ENCODE measurements at regions not wholly inside any gene's neighbourhood (a gene's known extent, or its start where the extent isn't known, plus 50 kb on each side); places are given as distances from the start of the nearest gene placed in this dataset.

DNA sequence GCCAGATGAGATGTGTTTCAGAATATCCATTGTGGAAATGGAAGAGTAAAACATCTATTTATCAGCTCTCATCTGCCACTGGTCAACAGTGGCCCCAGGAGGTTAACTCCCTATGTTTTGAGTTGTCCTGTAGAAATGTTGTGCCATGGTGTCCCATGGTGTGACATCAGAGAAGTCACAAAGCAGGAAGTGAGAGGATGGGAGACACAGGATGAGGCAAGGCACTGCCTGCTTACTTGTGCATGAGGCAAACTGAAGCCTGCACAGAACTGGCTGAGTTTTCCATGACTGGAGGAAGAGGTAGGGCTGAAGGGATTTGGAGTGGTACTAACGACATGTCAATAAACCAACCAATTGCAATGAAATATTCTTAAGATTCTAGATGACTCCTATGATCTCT, 131.5 kb upstream of the ZNF644 start:
- intact Hi-C loops (cut with DNase I) = no loop called here
- DNase-seq = no peak

DNA sequence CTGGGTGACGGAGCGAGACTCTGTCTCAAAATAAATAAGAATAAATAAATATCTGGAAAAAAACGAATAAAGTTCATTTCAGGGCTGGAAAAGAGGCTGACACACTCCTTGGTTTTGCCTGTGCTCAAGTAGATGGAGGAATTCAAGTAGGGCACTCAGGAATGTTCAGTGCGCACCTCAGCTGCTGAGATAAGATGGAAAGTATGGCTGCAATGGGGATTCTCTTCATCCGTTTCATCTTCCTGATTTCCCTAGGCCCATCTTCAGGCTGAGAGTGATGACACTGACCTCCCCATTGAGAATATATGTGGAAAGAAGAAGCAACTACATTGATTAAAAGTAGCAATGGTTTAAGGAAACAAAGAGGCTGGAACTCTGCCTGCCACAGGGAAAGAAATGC, 130.5 kb upstream of the ZNF644 start:
- no peak for DNase-seq
- intact Hi-C loops (cut with DNase I) = no loop called here

DNA sequence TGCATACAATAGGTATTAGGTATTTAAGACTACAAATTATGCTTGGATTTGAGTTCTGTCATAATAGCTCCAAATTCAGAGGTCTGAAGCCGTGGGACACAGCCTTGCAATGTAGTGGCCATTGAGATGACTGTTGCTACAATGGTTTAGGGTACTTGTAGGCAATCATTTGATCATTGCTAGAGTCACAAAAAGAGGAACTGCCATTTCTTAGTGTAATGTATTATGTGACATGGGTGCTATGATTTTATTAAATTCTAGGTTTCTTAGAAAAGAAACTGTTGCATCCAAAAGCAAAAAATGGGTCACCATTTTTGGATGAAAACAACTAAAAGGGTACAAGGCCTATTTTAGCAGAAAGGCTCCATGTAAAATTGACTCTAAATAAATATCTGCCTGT, 129.9 kb upstream of the ZNF644 start:
- intact Hi-C loops (cut with DNase I) = no loop called here
- DNase-seq = no peak

DNA sequence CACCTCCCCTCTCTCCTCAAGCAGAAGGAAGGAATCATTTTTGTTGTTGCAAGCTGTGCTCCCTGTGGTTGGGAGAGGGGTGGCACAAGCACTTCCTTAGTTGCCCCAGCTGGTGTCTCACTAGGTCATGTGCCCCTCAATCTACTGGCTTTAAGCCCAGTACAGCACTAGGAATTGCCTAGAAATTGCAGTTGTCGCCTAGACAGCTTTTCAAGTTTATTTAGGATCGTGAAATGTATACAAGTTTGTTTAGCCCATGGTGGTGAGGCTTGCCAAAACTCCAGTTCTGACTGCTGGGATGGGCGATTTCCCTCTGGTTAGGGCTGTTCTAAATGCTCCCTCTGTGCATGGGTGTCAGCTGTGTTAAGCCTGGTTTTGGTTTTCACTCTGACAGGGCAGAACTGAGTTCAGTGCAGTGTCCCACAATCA, 126.8 kb upstream of the ZNF644 start:
- no peak for DNase-seq
- intact Hi-C loops (cut with DNase I) = no loop called here

DNA sequence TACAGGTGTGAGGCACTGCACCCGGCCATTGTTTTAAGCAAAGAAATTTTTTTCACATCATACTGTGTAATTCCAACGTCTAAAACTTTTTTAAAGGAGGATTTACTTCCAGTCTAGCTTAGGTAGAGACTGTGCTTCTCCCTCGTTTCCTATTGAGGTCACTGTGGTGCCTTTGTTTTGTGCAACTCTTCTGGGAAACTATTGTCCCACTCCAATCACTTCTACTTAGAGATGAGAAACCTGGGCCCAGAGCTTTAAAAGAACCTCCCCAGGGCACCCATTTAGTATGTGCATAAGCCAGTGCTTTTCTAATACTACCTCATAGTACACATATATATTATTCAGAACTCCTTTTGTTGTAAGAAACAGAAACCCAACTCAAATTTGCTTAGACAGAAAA, 120.0 kb upstream of the ZNF644 start:
- no peak for DNase-seq
- intact Hi-C loops (cut with DNase I) = no loop called here

DNA sequence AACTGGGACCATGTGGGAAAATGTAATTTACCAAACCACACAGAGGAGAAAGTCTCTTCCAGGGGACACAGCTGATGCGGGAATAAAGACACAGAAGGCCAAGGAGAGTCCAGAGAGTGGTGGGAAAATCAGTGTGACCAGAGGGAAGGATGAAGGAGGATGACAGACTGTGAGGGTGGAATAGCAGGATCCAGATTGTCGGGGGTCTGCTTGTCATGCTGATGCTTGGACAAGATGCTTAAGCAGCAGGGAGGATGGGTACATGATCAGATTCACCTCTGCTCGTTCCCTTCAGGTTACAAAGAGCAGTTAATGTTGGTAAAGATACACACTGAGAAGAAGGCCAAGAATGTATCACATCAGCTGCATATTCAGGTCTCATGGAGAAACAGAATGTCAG, 117.1 kb upstream of the ZNF644 start:
- intact Hi-C loops (cut with DNase I) = no loop called here
- DNase-seq = no peak

DNA sequence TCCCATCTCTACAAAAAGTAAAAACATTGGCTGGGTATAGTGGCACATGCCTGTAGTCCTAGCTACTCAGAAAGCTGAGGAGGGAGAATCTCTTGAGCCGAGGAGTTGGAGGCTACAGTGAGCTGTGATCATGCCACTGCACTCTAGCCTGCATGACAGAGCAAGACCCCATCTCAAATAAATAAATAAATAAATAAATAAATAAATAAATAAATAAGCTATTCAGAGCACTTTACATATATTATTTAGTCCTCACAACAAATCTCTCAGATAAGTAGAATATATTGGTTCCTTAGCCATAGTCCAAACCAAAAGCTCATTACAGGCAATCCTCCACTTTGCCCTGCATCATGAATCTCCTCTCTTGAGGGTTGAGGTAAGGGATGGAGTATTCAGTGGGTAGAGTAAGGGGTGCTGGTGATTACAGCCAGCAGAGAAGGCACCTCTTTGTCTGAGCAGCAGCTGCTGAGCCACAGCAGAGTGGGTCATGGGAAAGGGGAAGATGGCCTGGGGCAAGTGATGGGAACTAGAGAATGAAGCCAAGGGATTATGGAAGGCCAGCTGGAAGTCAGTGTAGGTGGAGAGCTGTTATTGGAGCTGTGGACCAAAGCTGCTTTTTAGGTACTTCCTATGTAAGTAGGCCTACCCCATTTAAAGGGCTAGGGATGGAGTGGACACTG, 115.5 kb upstream of the ZNF644 start:
- intact Hi-C loops (cut with DNase I) = no loop called here
- DNase-seq = no peak

DNA sequence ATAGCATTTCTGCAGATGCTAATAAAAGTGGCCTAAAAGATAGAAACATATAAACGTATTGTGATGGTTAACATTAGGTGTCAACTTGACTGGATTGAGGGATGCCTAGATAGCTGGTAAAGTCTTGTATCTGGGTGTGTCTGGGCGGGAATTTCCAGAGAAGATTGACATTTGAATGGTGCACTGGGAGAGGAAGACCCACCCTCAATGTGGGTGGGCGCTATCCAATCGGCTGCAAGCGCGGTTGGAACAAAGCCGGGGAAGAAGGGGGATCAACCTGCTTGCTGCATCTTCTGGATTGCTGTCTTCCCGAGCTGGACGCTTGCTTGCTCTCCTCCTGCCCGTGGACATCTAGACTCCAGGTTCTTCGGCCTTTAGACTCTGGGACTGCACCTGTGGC, 114.0 kb upstream of the ZNF644 start:
- intact Hi-C loops (cut with DNase I) = no loop called here
- DNase-seq = no peak

DNA sequence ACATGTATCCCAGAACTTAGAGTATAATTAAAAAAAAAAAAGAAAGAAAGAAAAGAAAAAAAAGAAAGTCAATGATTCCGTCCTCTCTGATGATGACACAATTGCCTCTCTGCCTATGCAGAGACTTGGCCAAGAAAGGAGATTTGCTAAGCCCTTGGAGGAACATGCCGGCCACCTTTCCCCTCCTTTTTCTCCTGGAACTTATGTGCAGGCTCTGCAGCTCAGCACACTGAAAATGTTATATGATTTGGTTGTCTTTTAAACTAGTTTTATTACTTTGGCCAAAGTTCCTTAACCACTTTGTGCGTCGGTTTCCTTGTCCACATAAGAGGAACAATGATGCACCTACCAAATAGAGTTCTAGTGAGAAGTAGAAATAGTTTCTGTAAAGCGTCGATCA, 111.4 kb upstream of the ZNF644 start:
- intact Hi-C loops (cut with DNase I) = no loop called here
- no peak for DNase-seq

DNA sequence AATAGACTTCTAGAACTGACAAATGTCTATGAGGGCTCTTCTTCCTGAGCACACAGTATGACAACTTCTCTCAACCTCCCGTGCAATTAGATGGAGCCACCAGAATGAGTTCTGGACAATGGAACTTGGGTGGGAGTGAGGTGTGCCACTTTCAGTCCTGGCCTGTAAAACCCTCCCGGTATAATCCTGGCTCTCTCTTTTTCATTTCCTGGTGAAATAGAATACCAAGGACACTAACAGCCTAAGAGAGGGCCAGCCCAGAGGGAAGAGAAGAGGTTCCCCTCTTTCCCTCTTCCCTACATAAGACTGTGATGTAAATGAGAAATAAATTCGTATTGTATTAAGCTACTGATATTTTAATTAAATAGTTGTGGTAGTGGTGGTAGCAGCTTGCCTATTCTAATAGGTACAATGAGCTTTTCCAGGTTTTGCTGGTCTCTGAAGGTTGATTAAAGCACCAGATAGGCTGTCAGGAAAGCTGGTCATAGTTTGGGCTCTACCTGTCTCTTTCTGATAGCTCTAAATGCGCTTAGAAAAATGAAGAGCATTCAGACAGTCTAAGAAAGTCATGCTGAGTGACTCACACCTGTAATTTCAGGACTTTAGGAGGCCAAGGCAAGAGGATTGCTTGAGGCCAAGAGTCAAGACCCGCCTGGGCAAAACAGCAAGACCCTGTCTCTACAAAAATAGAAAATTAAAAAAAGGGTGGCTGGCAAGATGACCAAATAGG, 108.6 kb upstream of the ZNF644 start:
- intact Hi-C loops (cut with DNase I) = no loop called here
- no peak for DNase-seq

DNA sequence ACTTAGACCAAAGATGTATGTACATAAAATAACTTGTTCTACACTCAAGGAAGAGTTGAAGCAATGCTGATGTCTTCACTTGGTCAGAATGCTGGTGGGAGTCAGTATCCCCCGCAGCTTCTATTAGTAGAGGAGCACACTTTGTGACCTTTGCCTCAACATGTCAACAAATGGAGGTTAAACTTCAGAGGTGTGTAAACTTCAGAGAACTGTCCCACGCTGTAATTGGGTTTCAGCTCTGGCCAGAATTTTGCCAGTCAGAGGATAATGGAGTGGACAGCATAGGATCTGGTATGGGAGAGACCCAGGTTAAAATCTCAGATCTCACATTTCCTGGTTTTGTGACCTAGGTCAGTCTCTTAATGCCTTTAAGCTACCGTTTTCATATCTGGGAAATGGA, 107.6 kb upstream of the ZNF644 start:
- no peak for DNase-seq
- intact Hi-C loops (cut with DNase I) = no loop called here

DNA sequence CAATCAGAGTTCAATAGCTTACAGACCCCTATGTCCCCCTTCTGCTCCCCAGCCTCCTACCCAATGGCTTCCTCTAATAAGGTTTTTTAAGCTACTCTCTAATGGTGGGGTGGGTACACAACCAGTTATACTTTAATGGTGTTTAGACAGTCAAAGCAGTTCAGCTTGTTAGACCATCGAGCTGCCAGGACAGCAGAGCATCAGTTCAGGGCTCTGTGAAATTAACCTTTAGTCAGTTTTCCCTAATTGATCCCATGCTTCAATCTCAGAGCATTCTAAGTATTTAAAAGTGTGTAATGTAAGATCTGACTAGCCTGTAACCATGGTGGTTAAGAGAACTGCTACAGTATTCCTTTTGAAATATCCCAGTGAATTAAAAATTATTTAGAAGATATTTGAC, 107.2 kb upstream of the ZNF644 start:
- intact Hi-C loops (cut with DNase I) = no loop called here
- DNase-seq = no peak

DNA sequence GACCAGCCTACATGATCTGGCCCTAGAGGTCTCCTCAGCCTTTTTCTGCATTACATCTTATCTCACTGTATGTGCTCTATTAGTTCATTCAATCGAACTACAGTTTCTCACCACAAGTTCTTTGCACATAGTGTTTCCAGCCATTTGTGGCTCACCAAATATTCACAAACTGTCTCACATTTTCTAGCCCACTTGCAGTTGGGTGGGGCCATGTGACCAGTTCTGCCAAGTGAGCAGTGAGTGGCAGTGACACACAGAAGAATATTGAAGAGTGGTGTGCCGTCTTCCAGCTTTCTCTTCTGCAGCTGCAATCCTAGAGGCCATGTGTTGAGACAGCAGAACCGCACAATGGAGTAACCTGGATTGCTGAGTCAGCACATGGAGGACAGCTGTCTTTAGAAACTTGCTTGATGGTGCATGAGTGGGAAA, 103.2 kb upstream of the ZNF644 start:
- no peak for DNase-seq
- intact Hi-C loops (cut with DNase I) = no loop called here

DNA sequence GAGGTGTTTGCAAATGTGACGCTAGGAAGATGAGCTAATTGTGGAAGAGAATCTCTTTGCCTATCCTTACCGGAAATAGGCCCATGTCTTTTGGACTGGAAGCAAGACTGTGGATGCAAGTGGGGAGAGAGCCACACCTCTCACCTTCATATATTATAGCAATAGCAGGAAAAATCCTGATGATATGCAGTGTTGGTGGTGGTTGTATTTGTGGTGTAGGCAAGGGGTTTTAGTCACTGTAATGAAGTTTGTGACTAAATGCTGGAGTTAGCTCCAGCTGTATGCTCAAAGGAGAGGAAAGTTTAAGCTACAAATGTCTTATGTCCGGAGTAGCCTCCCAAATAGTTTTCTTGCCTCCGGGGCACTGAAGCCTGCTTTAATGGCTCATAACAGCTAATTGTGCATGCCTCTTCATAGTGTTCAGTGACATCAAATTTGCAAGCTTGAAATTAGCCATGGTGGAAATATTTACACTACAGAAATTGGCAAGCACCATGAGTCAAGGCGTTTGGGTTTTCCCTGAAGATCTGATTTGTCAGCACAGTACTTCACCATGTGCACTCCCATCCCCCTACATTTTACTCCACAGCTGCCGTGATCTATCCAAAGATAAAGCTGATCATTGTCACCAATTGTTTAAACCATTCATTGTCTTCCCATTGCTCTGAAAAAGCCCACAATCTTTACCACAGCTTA, 102.6 kb upstream of the ZNF644 start:
- intact Hi-C loops (cut with DNase I) = no loop called here
- no peak for DNase-seq

DNA sequence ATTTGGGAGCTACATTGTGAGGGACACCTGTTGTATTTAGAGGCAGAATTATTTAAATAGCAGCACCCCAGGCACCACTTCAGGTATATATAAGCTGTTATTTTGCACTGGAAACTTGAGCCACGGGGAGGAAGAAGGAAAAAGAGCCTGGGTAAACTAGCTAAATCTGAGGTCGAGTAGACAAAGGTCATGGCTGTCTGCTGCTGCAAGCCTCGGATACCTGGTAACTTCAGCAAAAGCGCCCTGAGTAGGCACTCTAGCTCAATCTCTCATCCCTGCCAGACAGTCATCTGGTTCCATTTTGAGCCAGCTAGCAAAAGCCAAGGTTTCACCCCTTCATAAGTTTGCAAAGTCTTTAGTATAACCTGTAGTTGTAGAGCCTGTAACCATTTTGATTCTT, 101.9 kb upstream of the ZNF644 start:
- DNase-seq = no peak
- intact Hi-C loops (cut with DNase I) = no loop called here

DNA sequence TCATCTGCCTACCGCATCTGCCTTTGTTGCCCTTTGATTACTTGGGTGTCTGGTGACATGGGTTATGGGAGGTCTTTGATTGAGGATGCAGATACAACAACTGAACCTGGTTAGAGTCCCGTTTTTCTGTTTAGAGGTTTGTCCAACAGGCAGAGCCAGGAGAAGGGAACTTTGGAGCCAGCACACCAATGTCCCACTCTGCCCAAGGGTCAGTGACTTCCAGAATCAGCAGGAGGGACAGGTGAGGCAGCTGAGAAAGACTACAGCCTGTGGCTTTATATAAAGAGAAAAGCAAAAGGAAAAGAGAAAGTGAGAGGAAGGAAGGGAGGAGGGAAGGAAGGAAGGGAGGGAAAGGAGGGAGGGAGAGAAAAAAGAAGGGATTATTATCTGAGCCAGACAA, 101.5 kb upstream of the ZNF644 start:
- no peak for DNase-seq
- intact Hi-C loops (cut with DNase I) = no loop called here

DNA sequence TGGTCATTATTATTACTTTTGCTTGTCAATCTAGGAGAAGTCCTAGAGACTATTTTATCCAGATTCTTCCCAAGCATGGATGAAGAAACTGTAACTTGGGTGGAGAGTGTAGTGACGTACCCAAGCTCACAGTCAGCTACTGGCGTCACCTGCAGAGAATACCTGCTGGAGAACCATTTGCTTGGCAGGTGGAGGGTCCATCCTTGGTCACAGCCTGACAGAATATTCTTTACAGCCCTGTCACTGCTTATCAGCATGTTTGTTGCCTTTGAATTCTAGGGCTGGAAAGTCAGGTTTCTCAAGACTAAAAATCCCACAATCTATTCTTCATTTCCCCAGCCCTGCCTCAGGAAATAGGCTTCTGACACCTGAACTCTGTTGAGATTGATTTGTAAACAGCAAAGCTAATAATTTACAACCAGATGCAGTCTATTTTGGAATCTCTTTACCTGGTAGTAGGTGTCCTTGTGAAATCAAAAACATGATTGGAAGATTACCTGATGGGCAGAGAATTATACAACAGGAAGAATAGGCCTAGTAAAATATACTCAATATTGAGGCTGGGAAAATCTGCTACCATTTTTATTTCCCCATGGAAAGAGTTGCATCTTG, 100.4 kb upstream of the ZNF644 start:
- no peak for DNase-seq
- intact Hi-C loops (cut with DNase I) = no loop called here

DNA sequence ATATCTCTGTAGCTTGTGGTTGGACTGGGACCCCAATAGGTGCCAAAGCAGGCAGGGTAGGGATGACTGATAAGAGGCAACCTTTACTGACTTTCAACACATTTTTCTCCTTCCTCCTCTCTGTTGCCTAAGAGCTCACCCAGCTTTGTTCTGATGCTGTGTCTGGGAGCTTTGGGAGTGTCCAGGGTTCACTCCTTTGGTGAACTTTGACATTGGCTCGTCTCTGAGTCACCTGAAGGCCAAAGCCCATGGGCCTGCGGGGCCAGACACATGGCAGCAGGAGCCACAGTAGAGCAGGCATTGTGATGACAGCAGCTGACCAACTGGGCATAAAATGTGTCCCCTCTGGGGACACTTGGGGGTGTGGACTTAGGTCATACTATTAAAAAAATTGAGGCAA, 99.5 kb upstream of the ZNF644 start:
- intact Hi-C loops (cut with DNase I) = no loop called here

DNA sequence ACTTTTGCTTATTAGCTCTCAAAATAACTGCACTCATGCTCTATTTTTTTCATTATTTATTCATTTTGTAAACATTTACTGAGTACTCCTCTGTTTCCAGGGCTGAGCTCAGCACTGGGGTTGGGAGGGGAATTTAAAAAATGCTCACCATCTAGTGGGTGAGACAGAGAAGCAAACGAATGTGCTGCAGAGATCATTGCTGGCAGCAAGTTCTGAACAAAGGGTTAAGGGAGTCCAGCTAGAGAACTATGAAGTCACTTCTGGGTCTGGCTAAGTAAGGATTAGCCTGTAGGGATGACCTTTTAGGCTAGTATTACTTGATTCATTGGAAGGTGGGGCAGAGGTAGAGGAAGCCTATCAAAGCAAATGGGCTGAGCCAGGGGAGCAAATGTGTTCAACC, 99.1 kb upstream of the ZNF644 start:
- intact Hi-C loops (cut with DNase I) = no loop called here
- no peak for DNase-seq

More for the DNA sequence above, 99.5 kb upstream of the ZNF644 start:
- no peak for DNase-seq

DNA sequence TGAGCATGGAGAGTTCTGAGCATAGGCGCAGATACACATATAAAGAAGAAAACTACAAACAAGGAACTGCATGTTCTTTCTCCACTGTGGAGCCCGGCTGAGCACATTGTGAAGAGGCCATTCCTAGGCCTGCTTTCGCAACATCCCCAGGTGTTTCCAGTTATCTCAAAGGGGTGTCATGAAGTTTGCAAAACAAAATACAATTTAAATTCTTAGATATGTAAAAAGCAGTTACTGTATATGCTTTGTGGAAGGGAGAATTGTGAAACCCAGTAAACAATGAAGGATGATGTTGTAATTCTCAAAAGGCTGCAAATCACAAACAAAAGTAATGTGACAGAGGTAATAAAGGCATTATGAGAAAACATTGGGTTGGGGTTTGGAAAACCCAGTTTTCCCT, 98.6 kb upstream of the ZNF644 start:
- DNase-seq = no peak
- intact Hi-C loops (cut with DNase I) = no loop called here

DNA sequence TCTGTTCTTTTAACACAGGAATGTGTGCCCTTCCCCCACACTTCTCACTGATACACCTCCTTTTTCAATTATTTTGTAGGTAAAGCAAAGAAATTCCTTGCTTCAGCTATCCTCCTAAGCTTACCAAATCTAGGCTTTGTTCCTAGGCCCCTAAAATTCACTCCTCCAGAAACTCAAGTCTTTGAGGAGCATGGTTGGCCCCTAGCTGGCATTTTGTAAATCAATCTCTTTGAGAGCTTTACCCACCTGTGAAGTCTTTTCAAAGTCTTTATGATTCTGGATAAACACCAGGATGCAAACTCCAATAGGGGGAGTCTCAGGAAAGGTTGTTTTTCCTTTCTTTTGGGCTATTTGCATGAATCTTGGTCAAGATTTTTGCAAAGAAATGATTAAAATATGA, 82.9 kb upstream of the ZNF644 start:
- DNase-seq = no peak
- intact Hi-C loops (cut with DNase I) = no loop called here

DNA sequence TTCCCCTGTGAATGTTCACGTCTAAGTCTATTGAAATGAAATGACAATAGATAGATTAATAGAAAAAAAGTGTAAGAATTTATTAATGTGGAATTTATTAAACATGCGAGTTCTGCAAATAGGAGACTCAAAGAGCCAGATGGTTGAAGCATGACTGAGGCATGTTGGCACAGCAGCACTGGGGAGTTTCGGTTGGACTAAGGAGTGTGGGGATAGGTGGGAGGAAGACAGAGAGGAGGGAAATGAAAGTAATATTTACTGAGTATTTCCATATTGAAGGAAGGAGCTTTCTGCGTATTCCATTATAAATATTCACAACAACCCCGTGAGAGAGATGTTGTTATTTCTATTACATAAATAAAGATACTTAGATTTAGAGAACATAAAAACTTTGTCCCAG, 79.5 kb upstream of the ZNF644 start:
- no peak for DNase-seq
- intact Hi-C loops (cut with DNase I) = no loop called here

All from posterior cingulate gyrus (tissue), 11 donors.